ENCODE measurements at regions not wholly inside any gene's neighbourhood (a gene's known extent, or its start where the extent isn't known, plus 50 kb on each side); places are given as distances from the start of the nearest gene placed in this dataset.

- Histone ChIP-seq H3K27me3 (ENCODE audit: control insufficient read depth in 2 of 2, insufficient read depth in 2 of 2, low read length in 2 of 2) (no peaks in the 10 kb centered on the region), H3K36me3 (ENCODE audit: control insufficient read depth in 2 of 2, extremely low read depth in 1 of 2, insufficient read depth in 2 of 2, low read length in 2 of 2) (no peaks in the 10 kb centered on the region), H3K4me2 (ENCODE audit: insufficient read depth, low read length) (no peak overlapping the region), H3K4me1 (ENCODE audit: control insufficient read depth, extremely low read depth, insufficient read depth, low read length) (peaks cover 3% of the 10 kb centered on the region), H3K9ac (replicated peaks; ENCODE audit: extremely low read depth, insufficient read depth, low read length) (no peak overlapping the region), H4K20me1 (replicated peaks; ENCODE audit: control insufficient read depth, extremely low read depth, insufficient read depth, low read length) (no peaks in the 10 kb centered on the region), H2AFZ (ENCODE audit: low read depth, low read length) (no peak overlapping the region), H3K9me3 (replicated peaks; ENCODE audit: control insufficient read depth, insufficient read depth, low read length) (no peaks in the 10 kb centered on the region), H3K27ac (ENCODE audit: insufficient read depth, low read depth, low read length) (no peak overlapping the region), H3K79me2 (ENCODE audit: control insufficient read depth, insufficient read depth, low read length) (no peaks in the 10 kb centered on the region), H3K9me1 (replicated peaks; ENCODE audit: control insufficient read depth, extremely low read depth, insufficient read depth, low read length) (no peaks in the 10 kb centered on the region), H3K4me3 (replicated peaks in 1 of 3; ENCODE audit: insufficient read depth in 1 of 3, low read depth in 1 of 3, low read length in 3 of 3) (no peak overlapping the region)
- no peak for DNase-seq (ENCODE audit: low read depth, low spot score)
- ChIA-PET CTCF (interaction anchor here (1.1 kb wide), 1 partner anchor 13 kb away, joined by 3 read pairs; no protein-coding TSS in a partner anchor), POLR2A (no interaction called here)
- FAIRE-seq, result no peak
- dilution Hi-C loops (cut with MboI; ENCODE audit: extremely low pct_ligation_motif_present, low sequenced_read_pairs), result no loop called here
- TF ChIP-seq GATA2 (IDR thresholded peaks at IDR 0.05; ENCODE audit: insufficient read depth, insufficient read length, low read depth, low read length) (no peak), MAX (IDR thresholded peaks at IDR 0.05; ENCODE audit: insufficient read depth, insufficient read length) (no peak), POLR2A (IDR thresholded peaks at IDR 0.05; ENCODE audit: low read depth, low read length) (no peak), EZH2 (IDR thresholded peaks at IDR 0.05; ENCODE audit: borderline replicate concordance, low read depth, low read length, severe bottlenecking) (no peak), JUN (IDR thresholded peaks at IDR 0.05; ENCODE audit: borderline replicate concordance, insufficient read depth, insufficient read length, low read depth) (no peak), POLR2AphosphoS5 (IDR thresholded peaks at IDR 0.05; ENCODE audit: insufficient read depth, low read depth, low read length) (no peak), FOS (IDR thresholded peaks at IDR 0.05; ENCODE audit: borderline replicate concordance, insufficient read depth, low read length) (no peak), CTCF (IDR thresholded peaks at IDR 0.05; ENCODE audit: extremely low read depth in 1 of 2, insufficient read depth in 1 of 2, low read depth in 1 of 2, low read length in 2 of 2) (no peak), MYC (IDR thresholded peaks at IDR 0.05; ENCODE audit: low read depth, low read length) (no peak)
- intact Hi-C loops (cut with micrococcal nuclease), result no loop called here
- BruUV-seq (replicated peaks), result no TSS peak
Observed at GRCh38 chr3:23698652-23699313, 107.0 kb upstream of the UBE2E1 start.

Measured in endothelial cell of umbilical vein (primary cell).